SH-SY5Y (cell line): ENCODE measurements at regions not wholly inside any gene's neighbourhood (a gene's known extent, or its start where the extent isn't known, plus 50 kb on each side); places are given as distances from the start of the nearest gene placed in this dataset.

Experiments used
- GATA2 ChIP-seq: IDR thresholded peaks from 2 replicates; pipeline ENCODE4 v1.6.1; 2011; ENCODE audit warnings: mild to moderate bottlenecking, low read depth, low read length
- GATA3 ChIP-seq: IDR thresholded peaks from 2 replicates; pipeline ENCODE4 v1.6.1; 2011; ENCODE audit warnings: low read depth, mild to moderate bottlenecking, low read length, moderate library complexity

DNA sequence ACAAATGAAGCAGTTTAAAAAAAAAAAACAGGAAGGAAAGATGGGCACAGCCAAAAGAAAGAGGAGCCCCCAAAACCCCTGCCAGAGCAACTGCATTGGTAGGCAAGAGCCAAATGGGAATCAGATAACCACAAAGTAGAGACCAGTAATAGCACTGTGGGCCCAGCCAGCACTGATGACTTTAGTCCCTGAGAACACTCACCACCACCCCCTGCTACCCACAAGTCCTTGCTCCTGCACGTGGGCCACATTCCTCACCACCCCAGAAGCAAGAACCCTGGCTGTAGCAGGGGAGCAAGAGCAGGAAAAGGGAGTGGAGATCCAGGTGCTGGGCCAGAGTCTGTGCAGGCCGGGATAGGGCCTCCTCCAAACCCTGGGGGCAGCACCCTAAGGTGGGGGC is 86.1 kb downstream of the RRAGC start:
- TF ChIP-seq GATA3 (no peak), GATA2 (no peak)

DNA sequence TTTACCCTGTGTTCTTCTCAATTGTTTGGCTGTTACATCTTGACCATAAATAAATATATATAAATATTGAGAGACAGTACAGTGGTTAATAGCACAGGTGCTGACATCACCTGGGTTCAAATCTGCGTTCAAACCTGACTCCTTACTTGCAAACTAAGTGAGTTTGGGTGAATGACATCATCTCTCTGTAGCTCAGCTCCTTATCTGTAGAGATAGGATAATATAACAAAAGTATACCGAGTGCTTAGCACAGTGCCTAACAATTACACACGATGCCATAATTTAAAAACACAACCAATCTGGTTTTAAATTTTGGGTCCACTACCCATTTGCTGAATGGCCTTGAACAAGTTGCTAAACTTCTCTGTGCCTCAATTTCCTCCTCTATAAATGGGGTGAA is 86.6 kb downstream of the RRAGC start:
- TF ChIP-seq GATA2 (no peak), GATA3 (no peak)

DNA sequence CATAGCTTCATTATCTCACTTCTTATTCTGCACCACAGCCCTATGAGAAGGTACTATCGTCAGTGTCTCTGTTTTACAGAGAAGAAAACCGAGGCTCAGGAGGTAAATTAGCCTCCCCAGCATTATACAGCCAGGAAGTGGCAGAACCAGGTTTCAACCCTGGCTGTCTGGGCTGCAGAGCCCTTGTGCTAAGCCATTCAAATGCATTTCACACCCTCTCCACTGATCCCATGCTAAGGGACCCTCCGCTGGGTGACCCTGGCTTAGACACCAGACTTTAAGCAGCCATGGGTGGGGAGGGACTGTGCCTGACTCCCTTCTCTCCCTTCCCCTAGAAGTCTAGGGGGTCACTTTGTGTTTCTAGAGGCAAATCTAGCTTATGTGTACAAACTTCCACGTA is 87.5 kb downstream of the RRAGC start:
- no peak for TF ChIP-seq GATA3

DNA sequence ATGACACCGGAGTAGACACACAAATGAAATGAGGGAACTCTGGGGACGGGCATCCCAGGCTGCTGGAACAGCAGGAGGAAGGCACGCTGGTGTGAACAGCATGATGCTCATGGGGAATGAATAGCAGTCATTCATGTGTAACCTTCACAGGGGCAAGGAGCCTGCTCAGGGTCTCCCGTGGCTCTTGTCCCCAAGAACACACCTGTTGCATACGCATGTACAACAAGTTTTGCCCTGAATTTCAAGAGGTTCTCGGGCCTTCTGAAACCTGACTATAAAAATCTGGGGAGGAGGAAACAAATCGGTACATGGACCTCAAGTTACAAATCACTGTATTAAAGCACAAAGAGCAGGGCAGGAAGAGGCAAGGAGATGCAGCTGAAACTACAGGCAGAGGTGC is 93.4 kb downstream of the RRAGC start:
- TF ChIP-seq GATA2 = no peak

DNA sequence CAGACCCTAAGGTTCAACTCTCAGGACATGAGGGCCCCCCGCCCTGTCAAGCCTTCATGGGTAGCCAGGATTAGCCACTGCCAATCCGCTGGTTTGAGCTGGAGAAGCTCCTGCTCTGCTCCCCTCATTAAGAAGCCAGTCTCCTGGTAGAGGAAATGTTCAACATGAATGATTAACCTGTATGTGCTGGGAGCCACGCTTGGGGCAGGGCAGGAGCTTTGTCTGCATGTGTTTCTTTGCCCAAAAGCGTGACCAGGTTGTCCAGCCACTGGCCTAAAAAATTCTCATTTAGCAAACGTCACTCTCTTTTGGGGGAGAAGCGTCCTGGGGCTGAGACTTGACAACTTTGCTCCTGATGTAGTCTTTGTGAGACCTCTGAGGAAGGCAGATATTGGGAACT is 96.5 kb downstream of the RRAGC start:
- TF ChIP-seq GATA2 = no peak

DNA sequence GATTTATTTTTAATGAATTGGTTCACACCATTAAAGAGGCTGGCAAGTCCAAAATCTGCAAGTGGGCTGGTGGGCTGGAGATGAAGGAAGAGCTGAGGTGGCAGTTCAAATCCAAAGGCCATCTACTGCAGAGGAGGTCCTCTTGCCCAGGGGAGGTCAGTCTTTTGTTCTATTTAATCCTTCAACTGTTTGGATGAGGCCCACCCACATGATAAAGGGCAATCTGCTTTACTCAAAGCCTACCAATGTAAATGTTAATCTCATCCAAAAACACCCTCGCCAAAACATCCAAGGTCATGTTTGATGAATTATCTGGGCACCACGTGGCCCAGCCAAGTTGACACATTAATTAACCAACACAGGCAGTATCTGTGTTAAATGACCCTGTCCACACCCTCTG is 99.0 kb downstream of the RRAGC start:
- TF ChIP-seq GATA3 (no peak), GATA2 (no peak)

DNA sequence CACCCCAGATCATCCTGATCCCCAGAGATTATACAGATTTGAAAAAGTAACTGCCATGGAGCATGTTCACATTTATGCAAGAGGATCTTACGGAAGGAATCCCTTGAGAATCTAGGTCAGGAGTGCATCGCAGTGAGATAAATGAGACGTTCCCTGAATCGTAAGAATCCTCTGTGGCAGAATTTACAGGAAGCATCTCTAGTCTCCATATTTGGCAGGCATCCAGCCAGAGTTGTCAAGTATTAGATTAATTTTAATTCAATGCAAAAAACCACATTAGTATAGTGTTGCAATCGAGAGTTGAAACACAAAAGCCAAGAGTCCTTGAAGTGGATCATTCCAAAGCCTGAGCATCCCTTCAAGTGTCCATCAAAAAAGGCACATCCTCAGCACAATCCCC is 100.8 kb downstream of the RRAGC start:
- TF ChIP-seq GATA3 (no peak), GATA2 (no peak)

DNA sequence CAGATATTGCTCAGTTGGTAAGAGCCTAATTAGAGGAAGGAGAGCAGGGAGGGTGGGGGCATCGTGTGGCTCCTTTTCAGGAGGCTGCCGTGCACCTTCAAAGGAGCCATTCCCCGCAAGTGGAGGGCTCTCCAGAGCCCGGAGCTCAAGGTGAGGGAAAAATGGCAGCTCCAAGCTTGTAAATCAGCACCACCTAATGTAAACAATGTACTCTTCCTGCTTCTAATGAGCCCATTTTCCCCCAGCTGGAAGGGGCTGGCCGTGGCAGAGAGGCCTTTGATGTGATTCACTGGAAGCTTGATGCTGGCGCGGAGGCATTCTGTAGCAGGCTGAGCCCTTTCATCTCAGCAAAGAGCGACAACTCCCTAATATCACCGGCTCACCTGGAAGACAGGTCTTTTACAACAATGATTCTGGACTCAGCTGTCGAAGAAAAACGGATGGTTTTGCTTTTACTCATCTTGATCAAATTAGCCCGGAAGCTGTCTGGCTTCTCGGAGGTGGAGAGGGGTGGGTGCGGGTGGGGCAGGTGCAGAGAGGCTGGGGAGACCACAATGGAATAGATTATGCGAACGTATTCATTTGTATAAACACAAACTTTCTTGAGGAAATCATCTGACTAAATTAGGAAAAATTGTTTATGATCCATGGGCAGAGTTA is 112.5 kb downstream of the RRAGC start:
- no peak for TF ChIP-seq GATA2
- no peak for TF ChIP-seq GATA3

DNA sequence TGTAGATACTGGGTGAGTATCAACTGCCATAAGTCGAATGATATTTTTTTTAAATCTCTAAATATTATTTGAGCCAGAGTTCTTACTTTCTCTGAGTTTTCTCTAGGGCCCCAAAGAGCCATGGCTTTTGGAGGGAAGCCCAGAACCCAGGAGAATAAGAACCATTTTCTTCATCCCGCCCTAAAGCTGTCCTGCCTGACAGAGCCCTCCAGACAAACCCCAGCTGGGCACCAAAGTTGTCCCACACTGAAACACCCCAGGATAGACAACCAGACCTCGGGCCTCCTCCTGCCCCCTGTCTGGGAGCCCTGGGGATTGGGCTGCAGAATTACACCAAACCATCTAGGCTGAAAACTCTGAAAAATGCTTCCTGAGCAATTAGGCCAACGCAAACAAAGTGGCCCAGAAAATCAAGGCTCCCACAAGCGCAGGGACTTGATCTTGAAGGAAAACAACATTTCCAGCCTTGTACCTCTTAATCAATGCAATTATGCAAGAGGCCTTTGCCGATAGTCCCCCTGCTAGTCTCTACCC is 113.1 kb downstream of the RRAGC start:
- TF ChIP-seq GATA2 = no peak
- no peak for TF ChIP-seq GATA3

DNA sequence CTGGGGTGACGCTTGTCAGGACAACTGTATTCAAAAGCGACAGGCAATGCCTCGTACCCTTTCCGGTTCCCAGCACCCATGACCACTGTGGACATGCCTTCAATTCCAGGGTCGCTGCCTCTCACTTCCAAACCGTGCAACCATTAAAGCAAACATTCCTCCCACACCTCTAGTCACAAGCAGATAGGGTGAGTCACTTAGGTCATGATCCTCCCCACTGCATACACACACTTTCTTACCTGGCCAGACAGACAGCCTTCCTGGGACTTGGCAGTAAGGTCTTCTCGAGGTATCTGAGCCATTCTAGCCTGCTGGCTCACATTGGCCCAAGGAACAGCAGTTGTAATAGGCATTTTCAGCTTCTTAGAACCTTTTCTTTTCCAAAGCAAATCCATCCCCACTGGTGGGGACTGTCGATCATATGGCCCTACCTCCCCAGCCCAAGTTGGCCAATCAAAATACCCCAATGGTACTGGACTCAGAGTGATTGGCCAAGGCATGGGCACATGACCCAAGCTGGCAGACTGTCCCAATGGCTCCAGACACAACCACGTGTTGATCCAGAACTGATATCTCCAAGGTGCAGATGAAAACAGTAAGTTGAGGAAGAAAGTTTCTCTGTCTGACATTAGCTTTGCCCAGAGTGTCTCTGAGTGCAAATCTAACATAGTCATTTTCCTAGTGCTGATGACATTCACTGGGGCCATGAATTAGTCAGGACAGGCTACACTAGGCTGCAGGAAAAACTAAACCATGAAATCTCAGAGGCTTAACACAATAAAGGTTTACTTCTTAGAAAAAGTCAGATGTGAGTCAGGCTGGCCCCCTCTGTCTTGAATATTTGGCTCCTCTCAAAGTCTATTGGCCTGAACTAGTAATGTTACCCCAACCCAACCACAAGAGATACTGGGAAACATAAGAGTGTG is 113.8 kb downstream of the RRAGC start:
- TF ChIP-seq GATA2 (no peak), GATA3 (no peak)

DNA sequence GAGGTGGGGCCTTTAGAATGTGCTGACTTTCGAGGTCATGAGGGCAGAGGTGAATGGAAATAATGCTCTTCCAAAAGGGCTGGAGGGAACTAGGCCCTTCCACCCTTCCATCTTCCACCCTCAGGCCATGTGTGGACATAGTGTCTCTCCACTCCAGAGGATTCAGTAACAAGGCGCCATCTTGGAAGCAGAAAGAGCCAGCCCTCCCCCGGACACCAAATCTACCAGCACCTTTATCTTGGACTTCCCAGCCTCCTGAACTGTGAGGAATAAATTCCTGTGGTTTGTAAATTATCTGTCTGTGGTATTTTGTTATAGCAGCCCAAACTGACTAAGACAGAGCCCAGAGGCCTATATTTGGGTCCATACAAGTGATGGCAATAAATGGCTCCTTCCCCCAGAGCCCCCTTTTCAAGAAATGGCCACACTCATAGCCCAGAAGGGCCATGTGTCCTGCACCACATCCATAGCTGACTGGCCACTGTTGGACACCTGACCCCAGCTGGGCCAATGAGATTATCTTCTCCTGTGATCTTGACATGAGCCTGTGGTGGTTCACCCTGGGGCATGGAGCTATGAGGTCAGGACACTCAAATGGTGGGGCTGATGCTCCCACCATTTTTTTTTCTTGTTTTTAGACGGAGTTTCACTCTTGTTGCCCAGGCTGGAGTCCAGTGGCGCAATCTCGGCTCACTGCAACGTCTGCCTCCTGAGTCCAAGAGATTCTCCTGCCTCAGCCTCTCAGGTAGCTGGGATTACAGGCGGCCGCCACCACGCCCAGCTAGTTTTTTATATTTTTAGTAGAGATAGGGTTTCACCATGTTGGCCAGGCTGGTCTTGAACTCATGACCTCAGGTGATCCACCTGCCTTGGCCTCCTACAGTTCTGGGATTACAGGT is 114.9 kb downstream of the RRAGC start:
- TF ChIP-seq GATA2 (no peak), GATA3 (no peak)

DNA sequence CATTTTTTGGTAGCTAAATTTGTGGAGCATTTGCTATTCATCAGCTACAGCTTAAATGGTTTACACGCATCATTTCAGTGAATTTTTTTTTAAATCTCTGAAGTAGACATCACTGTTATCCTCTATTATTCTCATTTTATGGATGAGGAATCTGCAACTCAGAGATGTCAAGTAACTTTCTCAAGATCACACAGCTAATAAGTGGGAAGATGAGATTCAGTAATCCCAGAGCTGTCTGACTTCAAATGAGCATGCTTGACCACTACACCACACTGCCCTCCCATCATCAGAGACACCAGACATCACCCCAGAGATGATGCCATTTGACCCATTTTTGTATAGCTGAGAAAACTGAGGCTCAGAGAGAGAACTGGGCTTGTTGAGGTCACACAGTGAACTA is 116.4 kb downstream of the RRAGC start:
- TF ChIP-seq GATA2 = no peak
- TF ChIP-seq GATA3 = no peak

DNA sequence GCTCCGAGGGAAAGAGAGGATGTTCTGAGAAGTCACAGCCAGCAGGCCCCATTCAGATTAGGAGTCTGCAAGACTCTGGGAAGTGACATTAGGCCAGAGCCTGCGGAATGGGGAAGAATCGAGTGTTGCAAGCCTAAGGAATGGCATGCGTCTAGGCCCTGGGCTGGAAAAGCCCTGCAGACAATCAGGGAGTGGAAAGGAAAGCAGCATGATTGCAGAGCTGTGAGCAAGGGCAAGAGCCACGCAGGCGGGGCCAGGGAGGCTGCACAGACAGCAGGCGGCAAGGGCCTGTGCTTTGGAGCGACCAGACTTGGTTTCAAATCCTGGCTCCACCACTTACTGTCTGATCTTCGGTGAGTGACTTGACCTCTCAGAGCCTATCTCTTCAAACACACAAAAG is 118.2 kb downstream of the RRAGC start:
- no peak for TF ChIP-seq GATA2
- TF ChIP-seq GATA3 = no peak

DNA sequence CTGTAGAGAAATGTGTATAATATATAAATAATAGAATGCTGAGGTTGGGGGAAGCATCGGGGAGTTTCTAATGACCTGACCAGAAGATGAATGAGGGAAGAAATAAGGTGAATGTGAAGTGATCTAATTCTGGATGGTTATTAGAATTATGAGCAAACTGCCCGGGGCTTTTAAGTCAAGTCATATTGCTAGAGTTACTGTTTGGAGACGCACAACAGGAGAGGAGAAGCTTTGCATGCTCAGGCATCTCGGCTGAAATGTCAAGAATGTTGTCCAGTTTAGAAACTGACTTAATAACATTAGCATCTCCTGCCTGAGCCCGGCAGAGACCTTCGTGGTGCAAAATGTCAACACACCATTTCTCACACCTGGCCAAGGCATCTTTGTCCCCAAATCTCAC is 119.1 kb downstream of the RRAGC start:
- TF ChIP-seq GATA3 (no peak), GATA2 (no peak)
